SJSA1 (cell line): ENCODE measurements at regions not wholly inside any gene's neighbourhood (a gene's known extent, or its start where the extent isn't known, plus 50 kb on each side); places are given as distances from the start of the nearest gene placed in this dataset.

Experiments used
- DNase-seq, 2 experiments: peaks; one replicate each; pipeline ENCODE4 v3.0.0-alpha.2; 2015 to 2020; ENCODE audit warnings: low spot score in 2 of 2, low read depth in 1 of 2
- H3K27ac ChIP-seq: fragments of 250-450 bp; sonication (Bioruptor Pico); 2 replicates; pipeline ENCODE4 v1.5.1; 2020; ENCODE audit warnings: mild to moderate bottlenecking, moderate library complexity
- H3K27me3 ChIP-seq: fragments of 250-450 bp; sonication (Bioruptor Pico); replicated peaks from 2 replicates; pipeline ENCODE4 v1.5.1; 2020; ENCODE audit warnings: mild to moderate bottlenecking, moderate library complexity
- H3K36me3 ChIP-seq: fragments of 250-450 bp; sonication (Bioruptor Pico); 2 replicates; pipeline ENCODE4 v1.5.1; 2020; ENCODE audit warnings: mild to moderate bottlenecking
- H3K4me1 ChIP-seq: fragments of 250-450 bp; sonication (Bioruptor Pico); replicated peaks from 2 replicates; pipeline ENCODE4 v1.6.1; 2021; ENCODE audit warnings: mild to moderate bottlenecking
- H3K4me3 ChIP-seq: fragments of 250-450 bp; sonication (Bioruptor Pico); 2 replicates; pipeline ENCODE4 v1.5.1; 2020; ENCODE audit warnings: mild to moderate bottlenecking
- H3K9me3 ChIP-seq: fragments of 250-450 bp; sonication (Bioruptor Pico); replicated peaks from 2 replicates; pipeline ENCODE4 v1.5.1; 2020; ENCODE audit warnings: mild to moderate bottlenecking

- Histone ChIP-seq H3K4me3 (no peak overlapping the region), H3K27ac (no peak overlapping the region), H3K4me1 (no peaks in the 10 kb centered on the region), H3K36me3 (no peaks in the 10 kb centered on the region), H3K9me3 (no peaks in the 10 kb centered on the region), H3K27me3 (peaks cover 4% of the 10 kb centered on the region; the same call in 1 of the 2 replicates)
- DNase-seq = no peak
Measured at GRCh38 chr13:106905380-106906162, 337.6 kb upstream of the ARGLU1 start.

DNA sequence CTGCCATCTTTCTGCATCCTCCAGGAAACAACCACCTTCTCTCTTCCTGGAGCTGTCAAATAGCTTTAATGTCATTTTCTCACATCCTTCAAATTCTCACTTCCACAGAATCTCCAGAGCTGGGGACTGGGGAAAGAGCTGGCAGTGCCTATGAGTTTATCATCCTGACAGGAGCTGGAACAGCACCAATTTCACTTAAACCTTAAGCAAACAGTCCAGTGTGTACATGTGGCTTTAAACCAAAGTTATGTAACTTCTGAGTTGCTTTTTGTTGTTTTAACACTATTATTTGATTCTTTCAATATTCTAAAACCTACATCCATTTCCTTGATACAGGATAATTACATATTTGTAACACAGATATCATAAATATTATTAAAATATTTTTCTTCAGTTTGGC, 331.5 kb upstream of the ARGLU1 start:
- Histone ChIP-seq H3K27me3 (0 out of 2 replicates have a peak, but pooled peaks cover 4% of the 10 kb centered on the region), H3K9me3 (no peaks in the 10 kb centered on the region), H3K27ac (no peak overlapping the region), H3K4me3 (no peak overlapping the region), H3K36me3 (no peaks in the 10 kb centered on the region), H3K4me1 (no peaks in the 10 kb centered on the region)
- DNase-seq = no peak

DNA sequence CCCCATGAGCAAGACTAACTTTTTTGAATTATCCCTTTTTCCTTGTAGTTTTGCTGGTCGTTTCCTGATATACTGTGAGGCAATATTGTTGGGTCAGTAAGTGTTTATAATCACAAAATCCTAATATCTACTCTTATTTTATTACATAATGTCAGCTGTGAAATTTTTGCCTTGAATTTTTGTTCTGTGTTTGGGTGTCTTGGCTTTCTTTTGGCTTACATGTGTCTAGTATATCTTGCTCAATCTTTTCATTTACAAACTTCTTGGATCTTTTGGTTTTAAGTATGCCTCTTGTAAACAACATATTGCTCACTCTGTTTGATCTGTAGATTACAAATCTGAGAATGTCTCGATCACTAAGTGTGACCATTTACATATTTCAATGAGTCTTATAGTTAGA, 330.3 kb upstream of the ARGLU1 start:
- Histone ChIP-seq H3K27ac (no peak overlapping the region), H3K9me3 (no peaks in the 10 kb centered on the region), H3K27me3 (no peaks in the 10 kb centered on the region), H3K4me3 (no peak overlapping the region), H3K36me3 (no peaks in the 10 kb centered on the region), H3K4me1 (no peaks in the 10 kb centered on the region)
- DNase-seq = no peak

- Histone ChIP-seq H3K27me3 (no peaks in the 10 kb centered on the region), H3K36me3 (no peaks in the 10 kb centered on the region), H3K27ac (no peak overlapping the region), H3K4me1 (no peaks in the 10 kb centered on the region), H3K9me3 (no peaks in the 10 kb centered on the region), H3K4me3 (no peak overlapping the region)
- DNase-seq = no peak
Measured at GRCh38 chr13:106888148-106888547, 320.2 kb upstream of the ARGLU1 start.

GRCh38 chr13:106887686-106888085, 319.7 kb upstream of the ARGLU1 start:
- DNase-seq = no peak
- no peaks in the 10 kb centered on the region for H3K36me3 ChIP-seq
- no peak overlapping the region for H3K27ac ChIP-seq
- H3K27me3 ChIP-seq = no peaks in the 10 kb centered on the region
- H3K4me1 ChIP-seq = no peaks in the 10 kb centered on the region
- no peaks in the 10 kb centered on the region for H3K9me3 ChIP-seq
- H3K4me3 ChIP-seq = no peak overlapping the region

DNA sequence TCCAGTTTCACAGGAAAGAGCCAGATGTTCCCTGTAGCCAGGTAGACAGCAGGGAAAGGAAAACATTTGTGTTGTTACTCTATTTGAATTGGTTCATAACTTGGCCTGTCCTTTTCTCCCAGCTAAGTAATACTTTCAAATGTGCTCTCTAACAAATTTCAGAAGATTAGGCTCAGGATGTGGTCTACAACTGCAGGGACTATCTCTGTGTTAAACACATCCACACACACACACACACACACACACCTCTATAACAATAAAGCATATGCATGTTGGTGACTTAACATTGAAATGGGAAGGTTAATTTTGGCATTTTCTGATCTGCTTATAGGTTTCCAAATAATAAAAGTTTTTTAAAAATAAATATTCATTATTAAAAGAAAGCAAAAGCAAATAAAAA, 316.0 kb upstream of the ARGLU1 start:
- Histone ChIP-seq H3K36me3 (no peaks in the 10 kb centered on the region), H3K4me3 (no peak overlapping the region), H3K27ac (no peak overlapping the region), H3K4me1 (no peaks in the 10 kb centered on the region), H3K27me3 (peaks cover 4% of the 10 kb centered on the region; the same call in 1 of the 2 replicates), H3K9me3 (no peaks in the 10 kb centered on the region)
- DNase-seq = no peak

- no peak for DNase-seq
Measured at GRCh38 chr13:106882246-106882645, 314.3 kb upstream of the ARGLU1 start.

GRCh38 chr13:106879806-106880205, 311.9 kb upstream of the ARGLU1 start:
- H3K4me1 ChIP-seq = no peaks in the 10 kb centered on the region
- DNase-seq = no peak
- H3K36me3 ChIP-seq = no peaks in the 10 kb centered on the region
- peaks cover 4% of the 10 kb centered on the region; the same call in 1 of the 2 replicates for H3K27me3 ChIP-seq
- no peak overlapping the region for H3K4me3 ChIP-seq
- H3K9me3 ChIP-seq = no peaks in the 10 kb centered on the region
- H3K27ac ChIP-seq = no peak overlapping the region

More at GRCh38 chr13:106882246-106882645, 314.3 kb upstream of the ARGLU1 start:
- Histone ChIP-seq H3K4me3 (no peak overlapping the region), H3K27me3 (peaks cover 4% of the 10 kb centered on the region; the same call in 1 of the 2 replicates), H3K9me3 (no peaks in the 10 kb centered on the region), H3K27ac (no peak overlapping the region), H3K4me1 (no peaks in the 10 kb centered on the region), H3K36me3 (no peaks in the 10 kb centered on the region)

DNA sequence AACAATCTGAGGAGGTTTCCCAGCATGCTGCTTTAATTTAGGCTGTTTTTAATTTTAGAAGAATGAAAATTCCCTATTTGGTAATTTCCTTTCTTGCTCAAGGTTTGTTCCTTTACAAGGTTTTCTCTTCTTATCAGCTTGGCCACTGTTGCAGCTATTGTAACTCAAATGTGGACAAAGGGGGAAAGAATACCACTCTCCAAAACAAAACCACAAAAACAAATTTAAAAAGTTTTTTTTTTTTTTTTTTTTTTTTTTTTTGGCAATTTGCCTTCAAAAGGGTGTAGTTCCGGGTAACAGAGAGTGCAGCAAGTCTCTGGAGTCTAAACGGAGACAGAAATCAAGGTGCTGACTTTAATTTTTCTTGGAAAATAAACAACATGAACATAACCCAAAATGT, 306.4 kb upstream of the ARGLU1 start:
- H3K27me3 ChIP-seq = no peaks in the 10 kb centered on the region
- no peak for DNase-seq
- no peak overlapping the region for H3K4me3 ChIP-seq
- no peak overlapping the region for H3K27ac ChIP-seq
- H3K36me3 ChIP-seq = no peaks in the 10 kb centered on the region
- no peaks in the 10 kb centered on the region for H3K4me1 ChIP-seq
- no peaks in the 10 kb centered on the region for H3K9me3 ChIP-seq

GRCh38 chr13:106873810-106874209, 305.9 kb upstream of the ARGLU1 start:
- no peaks in the 10 kb centered on the region for H3K36me3 ChIP-seq
- no peak for DNase-seq
- no peaks in the 10 kb centered on the region for H3K9me3 ChIP-seq
- H3K27me3 ChIP-seq = no peaks in the 10 kb centered on the region
- H3K4me1 ChIP-seq = no peaks in the 10 kb centered on the region
- no peak overlapping the region for H3K4me3 ChIP-seq
- H3K27ac ChIP-seq = no peak overlapping the region

- no peak for DNase-seq
- Histone ChIP-seq H3K27ac (no peak overlapping the region), H3K36me3 (no peaks in the 10 kb centered on the region), H3K27me3 (0 out of 2 replicates have a peak, but pooled peaks cover 5% of the 10 kb centered on the region), H3K4me1 (no peaks in the 10 kb centered on the region), H3K4me3 (no peak overlapping the region), H3K9me3 (no peaks in the 10 kb centered on the region)
Measured at GRCh38 chr13:106867249-106867648, 299.3 kb upstream of the ARGLU1 start.

GRCh38 chr13:106865716-106866440, 297.9 kb upstream of the ARGLU1 start:
- H3K4me3 ChIP-seq = no peak overlapping the region
- DNase-seq = no peak

DNA sequence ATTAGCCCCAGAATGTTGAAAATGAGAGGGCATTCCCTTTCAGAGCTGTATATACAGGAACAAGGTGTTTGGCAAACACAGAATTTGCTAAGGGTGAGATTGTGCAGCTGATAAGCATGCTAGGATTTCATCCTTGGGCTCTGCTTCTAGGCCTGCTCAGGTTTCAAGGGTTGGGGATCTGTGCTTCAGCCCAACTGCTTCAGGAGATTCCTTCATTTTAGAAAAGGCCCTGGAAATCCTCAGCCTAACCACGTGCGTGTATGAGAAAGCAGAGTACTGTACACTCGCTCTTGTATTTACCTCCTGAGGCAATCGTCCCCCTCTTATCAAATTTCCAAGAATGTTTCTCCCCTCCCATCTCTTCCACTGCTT, 291.6 kb upstream of the ARGLU1 start:
- no peaks in the 10 kb centered on the region for H3K27me3 ChIP-seq
- H3K4me1 ChIP-seq = no peaks in the 10 kb centered on the region
- no peaks in the 10 kb centered on the region for H3K36me3 ChIP-seq
- H3K27ac ChIP-seq = no peak overlapping the region
- DNase-seq = no peak
- no peaks in the 10 kb centered on the region for H3K9me3 ChIP-seq
- H3K4me3 ChIP-seq = no peak overlapping the region

More at GRCh38 chr13:106865716-106866440, 297.9 kb upstream of the ARGLU1 start:
- 0 out of 2 replicates have a peak, but pooled peaks cover 5% of the 10 kb centered on the region for H3K27me3 ChIP-seq
- H3K9me3 ChIP-seq = no peaks in the 10 kb centered on the region
- no peaks in the 10 kb centered on the region for H3K4me1 ChIP-seq
- H3K36me3 ChIP-seq = no peaks in the 10 kb centered on the region
- H3K27ac ChIP-seq = no peak overlapping the region

- H3K27ac ChIP-seq = no peak overlapping the region
- H3K9me3 ChIP-seq = no peaks in the 10 kb centered on the region
- no peaks in the 10 kb centered on the region for H3K36me3 ChIP-seq
- H3K27me3 ChIP-seq = no peaks in the 10 kb centered on the region
- no peaks in the 10 kb centered on the region for H3K4me1 ChIP-seq
- no peak overlapping the region for H3K4me3 ChIP-seq
- DNase-seq = no peak
Measured at GRCh38 chr13:106858903-106859532, 291.1 kb upstream of the ARGLU1 start.
